ENCODE measurements at regions not wholly inside any gene's neighbourhood (a gene's known extent, or its start where the extent isn't known, plus 50 kb on each side); places are given as distances from the start of the nearest gene placed in this dataset.

- no peak overlapping the region for H3K27ac Mint-ChIP-seq
- no peak for DNase-seq (ENCODE audit: low spot score)
- POLR2A ChIA-PET: no interaction called here
- no peaks in the 10 kb centered on the region for H3K27me3 Mint-ChIP-seq (ENCODE audit: low read depth)
- H3K9me3 Mint-ChIP-seq: peaks cover 3% of the 10 kb centered on the region
- no peak overlapping the region for H3K4me3 Mint-ChIP-seq
- no peak for TF ChIP-seq NR2C2 (CRISPR knock-in tag; IDR thresholded peaks at IDR 0.05)
- no peak for TF ChIP-seq NR1H2 (CRISPR knock-in tag; IDR thresholded peaks at IDR 0.05)
- TF ChIP-seq ZNF121 (CRISPR knock-in tag; IDR thresholded peaks at IDR 0.05): no peak
- no peak for TF ChIP-seq RELA (CRISPR knock-in tag; IDR thresholded peaks at IDR 0.05; ENCODE audit: borderline replicate concordance)
- TF ChIP-seq MAX (CRISPR knock-in tag; IDR thresholded peaks at IDR 0.05): no peak
- no peak for TF ChIP-seq TEAD1 (CRISPR knock-in tag; IDR thresholded peaks at IDR 0.05)
- no peak for TF ChIP-seq ZNF416 (CRISPR knock-in tag; IDR thresholded peaks at IDR 0.05)
- CTCF ChIA-PET: no interaction called here
- no peaks in the 10 kb centered on the region for H3K36me3 Mint-ChIP-seq
- peaks cover 3% of the 10 kb centered on the region; the same call in 1 of the 2 replicates for H3K4me1 Mint-ChIP-seq
- ATAC-seq: no peak
Measured at GRCh38 chr5:67338421-67338820, 141.8 kb upstream of the CD180 start.

- TF ChIP-seq NFYB (CRISPR knock-in tag; conservative IDR thresholded peaks at IDR 0.05; ENCODE audit: low read depth): no peak
- no peak for TF ChIP-seq JAZF1 (CRISPR knock-in tag; IDR thresholded peaks at IDR 0.05)
- TF ChIP-seq ZNF425 (CRISPR knock-in tag; conservative IDR thresholded peaks at IDR 0.05): no peak
- TF ChIP-seq MYBL2 (CRISPR knock-in tag; IDR thresholded peaks at IDR 0.05): no peak
- TF ChIP-seq ZNF281 (CRISPR knock-in tag; IDR thresholded peaks at IDR 0.05): no peak
- no peak for TF ChIP-seq PREB (CRISPR knock-in tag; IDR thresholded peaks at IDR 0.05; ENCODE audit: borderline replicate concordance)
- no peak for TF ChIP-seq MLX (CRISPR knock-in tag; IDR thresholded peaks at IDR 0.05)
- TF ChIP-seq FOXP1 (CRISPR knock-in tag; IDR thresholded peaks at IDR 0.05; ENCODE audit: borderline replicate concordance): no peak
- no peak for TF ChIP-seq FOXP4 (CRISPR knock-in tag; IDR thresholded peaks at IDR 0.05)
- TF ChIP-seq SMAD4 (CRISPR knock-in tag; IDR thresholded peaks at IDR 0.05): no peak
- TF ChIP-seq ATF6 (CRISPR knock-in tag; IDR thresholded peaks at IDR 0.05): no peak
- TF ChIP-seq ARID4B (CRISPR knock-in tag; IDR thresholded peaks at IDR 0.05; ENCODE audit: borderline replicate concordance): no peak
- no peak for TF ChIP-seq CBFB (CRISPR knock-in tag; IDR thresholded peaks at IDR 0.05; ENCODE audit: low read depth)
- Mint-ChIP-seq H3K4me3 (no peak overlapping the region), H3K27me3 (ENCODE audit: low read depth) (no peaks in the 10 kb centered on the region), H3K9me3 (no peaks in the 10 kb centered on the region), H3K27ac (no peak overlapping the region), H3K4me1 (peaks cover 3% of the 10 kb centered on the region; the same call in 1 of the 2 replicates), H3K36me3 (no peaks in the 10 kb centered on the region)
- POLR2A ChIA-PET: no interaction called here
- CTCF ChIA-PET: no interaction called here
- DNase-seq (ENCODE audit: low spot score) (no peak), ATAC-seq (no peak)
Measured at GRCh38 chr5:67337751-67338150, 141.2 kb upstream of the CD180 start.

Measured in WTC11 (cell line).